ENCODE measurements at regions not wholly inside any gene's neighbourhood (a gene's known extent, or its start where the extent isn't known, plus 50 kb on each side); places are given as distances from the start of the nearest gene placed in this dataset.

DNA sequence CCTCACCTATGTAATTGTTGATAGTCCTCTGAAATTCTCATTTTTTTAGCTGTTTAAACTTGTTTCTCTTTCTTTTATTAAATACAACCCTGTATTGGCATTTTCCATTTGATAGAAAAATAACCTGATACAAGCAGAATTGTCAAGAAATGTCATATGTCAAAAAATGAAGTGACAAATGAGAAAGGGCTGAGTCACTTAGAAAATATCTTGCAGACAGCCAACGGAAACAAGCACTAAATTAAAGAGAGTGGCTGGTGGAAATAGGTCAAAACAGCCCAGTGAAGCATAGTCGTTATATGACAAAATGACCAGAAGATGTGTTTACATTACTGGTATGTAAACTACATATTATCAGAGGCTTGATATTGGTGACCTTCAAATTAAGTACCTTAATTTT is 484.4 kb downstream of the PLA2G4A start:
- ChIA-PET CTCF (ENCODE audit: unreplicated experiment) (no interaction called here), POLR2A (no interaction called here)
- no peaks in the 10 kb centered on the region for H3K9me3 ChIP-seq (ENCODE audit: low read length)
- no peaks in the 10 kb centered on the region for H3K4me1 ChIP-seq (ENCODE audit: insufficient read depth, low read length, poor library complexity, severe bottlenecking)
- H3K27ac ChIP-seq (ENCODE audit: low read depth, low read length, poor library complexity, severe bottlenecking), result no peak overlapping the region
- no peaks in the 10 kb centered on the region for H3K9me2 ChIP-seq (ENCODE audit: insufficient read depth, low read length)
- no peak overlapping the region for H2AFZ ChIP-seq (ENCODE audit: low read length)
- H3K4me3 ChIP-seq (ENCODE audit: low read depth, low read length, poor library complexity, severe bottlenecking), result no peak overlapping the region
- TF ChIP-seq, protein P1, sequence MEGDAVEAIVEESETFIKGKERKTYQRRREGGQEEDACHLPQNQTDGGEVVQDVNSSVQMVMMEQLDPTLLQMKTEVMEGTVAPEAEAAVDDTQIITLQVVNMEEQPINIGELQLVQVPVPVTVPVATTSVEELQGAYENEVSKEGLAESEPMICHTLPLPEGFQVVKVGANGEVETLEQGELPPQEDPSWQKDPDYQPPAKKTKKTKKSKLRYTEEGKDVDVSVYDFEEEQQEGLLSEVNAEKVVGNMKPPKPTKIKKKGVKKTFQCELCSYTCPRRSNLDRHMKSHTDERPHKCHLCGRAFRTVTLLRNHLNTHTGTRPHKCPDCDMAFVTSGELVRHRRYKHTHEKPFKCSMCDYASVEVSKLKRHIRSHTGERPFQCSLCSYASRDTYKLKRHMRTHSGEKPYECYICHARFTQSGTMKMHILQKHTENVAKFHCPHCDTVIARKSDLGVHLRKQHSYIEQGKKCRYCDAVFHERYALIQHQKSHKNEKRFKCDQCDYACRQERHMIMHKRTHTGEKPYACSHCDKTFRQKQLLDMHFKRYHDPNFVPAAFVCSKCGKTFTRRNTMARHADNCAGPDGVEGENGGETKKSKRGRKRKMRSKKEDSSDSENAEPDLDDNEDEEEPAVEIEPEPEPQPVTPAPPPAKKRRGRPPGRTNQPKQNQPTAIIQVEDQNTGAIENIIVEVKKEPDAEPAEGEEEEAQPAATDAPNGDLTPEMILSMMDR (conservative IDR thresholded peaks at IDR 0.05; ENCODE audit: low read length), result no peak
- TF ChIP-seq EZH2phosphoT487 (IDR thresholded peaks at IDR 0.05; ENCODE audit: borderline replicate concordance, low read depth, low read length), result no peak
- no peak overlapping the region for H3K4me2 ChIP-seq (ENCODE audit: low read length)
- no TSS peak for BruUV-seq (replicated peaks)
- H3K36me3 ChIP-seq (ENCODE audit: insufficient read depth, low read length), result no peaks in the 10 kb centered on the region
- no peaks in the 10 kb centered on the region for H3K79me2 ChIP-seq (ENCODE audit: insufficient read depth, low read depth, low read length)
- DNase-seq (ENCODE audit: low spot score), result no peak
- intact Hi-C loops (cut with micrococcal nuclease; ENCODE audit: unreplicated experiment), result no loop called here
- no peaks in the 10 kb centered on the region for H4K20me1 ChIP-seq (ENCODE audit: insufficient read depth, low read length)

DNA sequence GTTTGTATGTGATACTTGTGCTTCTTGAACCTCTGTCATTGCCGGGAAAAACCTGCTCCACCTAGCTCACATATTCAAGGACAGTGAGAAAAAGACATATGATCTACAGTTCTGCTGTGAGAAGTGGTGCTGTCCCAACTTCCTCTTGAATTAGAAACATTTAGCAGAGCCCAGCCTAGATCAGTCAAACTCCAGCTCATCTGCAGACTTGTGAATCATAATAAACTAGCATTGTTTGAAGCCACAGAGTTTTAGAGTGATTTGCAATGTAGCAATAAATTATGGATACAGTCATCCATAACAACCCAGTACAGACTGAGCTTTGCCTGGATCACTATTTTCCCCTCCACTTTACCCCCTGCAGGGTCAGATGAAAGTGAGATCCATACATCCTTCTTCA is 497.8 kb downstream of the PLA2G4A start:
- POLR2A ChIA-PET, result no interaction called here

DNA sequence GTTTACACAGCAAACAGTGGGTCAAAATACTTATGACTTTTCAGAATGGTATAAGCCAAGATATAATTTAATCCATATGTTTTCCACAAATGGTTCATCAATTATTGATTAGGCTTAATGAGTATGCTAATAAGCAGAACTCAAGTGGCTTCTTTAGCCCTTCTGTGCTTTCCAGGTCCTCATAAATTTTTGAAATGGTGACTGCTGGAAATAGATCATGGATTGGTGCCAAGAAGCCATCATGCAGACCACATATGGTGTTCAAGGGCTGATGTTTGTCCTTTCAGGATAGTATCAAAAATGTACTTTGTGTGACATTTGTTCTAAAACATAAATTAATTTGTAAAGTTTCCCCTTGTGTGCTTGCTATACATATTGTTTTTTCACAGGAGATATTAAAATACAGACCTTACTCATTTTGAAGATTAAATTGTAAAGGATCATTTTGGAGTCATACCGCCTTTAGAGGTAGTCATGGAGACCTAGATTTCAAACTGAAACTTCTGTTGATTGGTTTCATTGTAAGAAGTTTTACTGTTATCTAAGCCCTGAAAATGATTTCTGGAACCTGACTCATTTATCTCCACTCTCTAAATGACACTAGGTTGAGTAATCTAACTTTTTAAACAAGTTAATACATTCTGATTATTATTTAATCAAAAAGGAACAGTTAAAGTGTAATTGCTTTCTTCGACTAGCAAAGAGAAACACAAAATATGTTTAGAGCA is 507.9 kb downstream of the PLA2G4A start:
- H3K4me2 ChIP-seq (ENCODE audit: low read length), result no peak overlapping the region
- intact Hi-C loops (cut with micrococcal nuclease; ENCODE audit: unreplicated experiment), result no loop called here
- H4K20me1 ChIP-seq (ENCODE audit: insufficient read depth, low read length), result no peaks in the 10 kb centered on the region
- H3K79me2 ChIP-seq (ENCODE audit: insufficient read depth, low read depth, low read length), result no peaks in the 10 kb centered on the region
- TF ChIP-seq, protein P1 (conservative IDR thresholded peaks at IDR 0.05; ENCODE audit: low read length), result no peak
- no peak for TF ChIP-seq EZH2phosphoT487 (IDR thresholded peaks at IDR 0.05; ENCODE audit: borderline replicate concordance, low read depth, low read length)
- ChIA-PET CTCF (ENCODE audit: unreplicated experiment) (no interaction called here), POLR2A (no interaction called here)
- no peak overlapping the region for H2AFZ ChIP-seq (ENCODE audit: low read length)
- no peaks in the 10 kb centered on the region for H3K36me3 ChIP-seq (ENCODE audit: insufficient read depth, low read length)
- DNase-seq (ENCODE audit: low spot score), result no peak
- H3K9me3 ChIP-seq (ENCODE audit: low read length), result no peaks in the 10 kb centered on the region
- no peak overlapping the region for H3K27ac ChIP-seq (ENCODE audit: low read depth, low read length, poor library complexity, severe bottlenecking)
- no TSS peak for BruUV-seq (replicated peaks)
- H3K9me2 ChIP-seq (ENCODE audit: insufficient read depth, low read length), result no peaks in the 10 kb centered on the region
- H3K4me1 ChIP-seq (ENCODE audit: insufficient read depth, low read length, poor library complexity, severe bottlenecking), result no peaks in the 10 kb centered on the region
- H3K4me3 ChIP-seq (ENCODE audit: low read depth, low read length, poor library complexity, severe bottlenecking), result no peak overlapping the region

More for the DNA sequence above, 497.8 kb downstream of the PLA2G4A start:
- Histone ChIP-seq H4K20me1 (ENCODE audit: insufficient read depth, low read length) (no peaks in the 10 kb centered on the region), H3K9me3 (ENCODE audit: low read length) (no peaks in the 10 kb centered on the region), H3K4me2 (ENCODE audit: low read length) (no peak overlapping the region), H3K4me3 (ENCODE audit: low read depth, low read length, poor library complexity, severe bottlenecking) (no peak overlapping the region), H2AFZ (ENCODE audit: low read length) (no peak overlapping the region), H3K4me1 (ENCODE audit: insufficient read depth, low read length, poor library complexity, severe bottlenecking) (no peaks in the 10 kb centered on the region), H3K9me2 (ENCODE audit: insufficient read depth, low read length) (no peaks in the 10 kb centered on the region), H3K79me2 (ENCODE audit: insufficient read depth, low read depth, low read length) (no peaks in the 10 kb centered on the region), H3K36me3 (ENCODE audit: insufficient read depth, low read length) (no peaks in the 10 kb centered on the region), H3K27ac (ENCODE audit: low read depth, low read length, poor library complexity, severe bottlenecking) (no peak overlapping the region)
- TF ChIP-seq, protein P1 (conservative IDR thresholded peaks at IDR 0.05; ENCODE audit: low read length), result no peak
- TF ChIP-seq EZH2phosphoT487 (IDR thresholded peaks at IDR 0.05; ENCODE audit: borderline replicate concordance, low read depth, low read length), result no peak
- BruUV-seq (replicated peaks), result no TSS peak
- CTCF ChIA-PET (ENCODE audit: unreplicated experiment), result no interaction called here
- DNase-seq (ENCODE audit: low spot score), result no peak
- intact Hi-C loops (cut with micrococcal nuclease; ENCODE audit: unreplicated experiment), result no loop called here

Data from OCI-LY7 (cell line).